ENCODE measurements at regions not wholly inside any gene's neighbourhood (a gene's known extent, or its start where the extent isn't known, plus 50 kb on each side); places are given as distances from the start of the nearest gene placed in this dataset.

GRCh38 chr3:117558681-117559080, 849.1 kb downstream of the TUSC7 start:
- TF ChIP-seq OSR1 (CRISPR knock-in tag; IDR thresholded peaks at IDR 0.05) (no peak), ZFP3 (CRISPR knock-in tag; IDR thresholded peaks at IDR 0.05) (no peak), SNAI2 (CRISPR knock-in tag; IDR thresholded peaks at IDR 0.05) (no peak), PATZ1 (CRISPR knock-in tag; IDR thresholded peaks at IDR 0.05; ENCODE audit: borderline replicate concordance) (no peak), ZNF565 (CRISPR knock-in tag; conservative IDR thresholded peaks at IDR 0.05; ENCODE audit: low read depth) (no peak), BACH2 (CRISPR knock-in tag; IDR thresholded peaks at IDR 0.05; ENCODE audit: borderline replicate concordance) (no peak), ZNF70 (CRISPR knock-in tag; IDR thresholded peaks at IDR 0.05) (no peak), ISL1 (CRISPR knock-in tag; IDR thresholded peaks at IDR 0.05) (no peak), CSRNP3 (CRISPR knock-in tag; IDR thresholded peaks at IDR 0.05) (no peak), ZNF8 (CRISPR knock-in tag; IDR thresholded peaks at IDR 0.05) (no peak), ARNTL (CRISPR knock-in tag; IDR thresholded peaks at IDR 0.05; ENCODE audit: borderline replicate concordance, low read depth) (no peak), GLIS3 (CRISPR knock-in tag; IDR thresholded peaks at IDR 0.05) (no peak), POU6F1 (CRISPR knock-in tag; IDR thresholded peaks at IDR 0.05; ENCODE audit: borderline replicate concordance, low read depth) (no peak)
- no peak for ATAC-seq

- ATAC-seq: no peak
- TF ChIP-seq ZNF70 (CRISPR knock-in tag; IDR thresholded peaks at IDR 0.05) (no peak), RARB (CRISPR knock-in tag; IDR thresholded peaks at IDR 0.05) (no peak), CREB5 (CRISPR knock-in tag; IDR thresholded peaks at IDR 0.05; ENCODE audit: low read depth) (no peak), GLIS3 (CRISPR knock-in tag; IDR thresholded peaks at IDR 0.05) (no peak), ESRRG (CRISPR knock-in tag; IDR thresholded peaks at IDR 0.05) (no peak), CSRNP3 (CRISPR knock-in tag; IDR thresholded peaks at IDR 0.05) (no peak), OSR1 (CRISPR knock-in tag; IDR thresholded peaks at IDR 0.05) (no peak), POU6F1 (CRISPR knock-in tag; IDR thresholded peaks at IDR 0.05; ENCODE audit: borderline replicate concordance, low read depth) (no peak), ZC3H10 (CRISPR knock-in tag; IDR thresholded peaks at IDR 0.05) (no peak), BACH2 (CRISPR knock-in tag; IDR thresholded peaks at IDR 0.05; ENCODE audit: borderline replicate concordance) (no peak), PPARA (CRISPR knock-in tag; IDR thresholded peaks at IDR 0.05; ENCODE audit: borderline replicate concordance) (no peak), TCF4 (CRISPR knock-in tag; IDR thresholded peaks at IDR 0.05; ENCODE audit: borderline replicate concordance) (no peak), ARNTL (CRISPR knock-in tag; IDR thresholded peaks at IDR 0.05; ENCODE audit: borderline replicate concordance, low read depth) (no peak), ZFP3 (CRISPR knock-in tag; IDR thresholded peaks at IDR 0.05) (no peak), ISL1 (CRISPR knock-in tag; IDR thresholded peaks at IDR 0.05) (no peak), ZFP30 (CRISPR knock-in tag; IDR thresholded peaks at IDR 0.05) (no peak), PATZ1 (CRISPR knock-in tag; IDR thresholded peaks at IDR 0.05; ENCODE audit: borderline replicate concordance) (no peak), ZNF8 (CRISPR knock-in tag; IDR thresholded peaks at IDR 0.05) (no peak), TOX (CRISPR knock-in tag; IDR thresholded peaks at IDR 0.05; ENCODE audit: borderline replicate concordance) (no peak)
These were observed 852.4 kb downstream of the TUSC7 start for GRCh38 chr3:117562000-117562399.

Data from SK-N-SH treated with all-trans-retinoic acid at 6 μM for 48 hours (cell line).